Putamen (tissue), 1 donor: ENCODE measurements at regions not wholly inside any gene's neighbourhood (a gene's known extent, or its start where the extent isn't known, plus 50 kb on each side); places are given as distances from the start of the nearest gene placed in this dataset.

ENCODE experiments used
- DNase-seq: peaks from one replicate; pipeline ENCODE4 v3.0.0-alpha.2; 2016; ENCODE audit warnings: low spot score

DNA sequence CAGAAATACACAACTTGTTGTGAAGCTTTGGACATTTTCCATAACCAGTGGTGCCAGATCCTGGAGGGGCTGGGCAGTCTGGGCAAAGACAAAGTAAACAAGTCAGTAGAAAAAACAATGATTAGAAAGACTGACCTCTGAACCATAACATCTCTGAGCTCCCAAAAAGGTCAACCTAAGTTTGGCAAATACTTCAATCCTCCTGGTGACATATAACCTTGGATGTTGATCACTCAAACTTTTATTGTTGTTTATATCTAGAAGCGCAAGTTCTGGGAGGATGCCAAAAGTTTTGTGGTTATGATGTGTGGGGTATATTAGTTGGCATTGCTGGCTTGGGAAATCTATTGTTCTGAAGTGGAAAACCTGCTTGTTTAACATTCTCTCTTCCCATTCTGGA lies 257.7 kb downstream of the DIPK2A start:
- no peak for DNase-seq

GRCh38 chr3:144229953-144230352 lies 258.3 kb downstream of the DIPK2A start:
- DNase-seq = no peak

DNA sequence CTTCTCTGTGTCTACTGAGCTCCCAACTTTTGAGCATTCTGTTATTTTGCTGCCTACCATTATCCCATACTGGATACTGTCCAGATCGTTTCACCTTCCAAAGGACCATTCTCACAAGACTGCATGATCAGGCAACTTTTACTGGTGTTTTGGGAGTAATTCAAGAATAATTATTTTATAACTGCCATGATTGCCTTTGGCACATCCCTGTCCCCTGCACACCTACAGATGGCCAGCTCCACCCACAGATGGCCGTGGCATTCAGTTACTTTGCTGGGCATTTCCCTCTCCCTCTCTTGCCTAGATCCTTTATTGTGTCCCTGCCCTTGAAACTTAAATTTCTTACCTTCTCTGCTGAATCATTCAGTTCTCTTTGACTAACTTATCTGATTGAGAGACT lies 263.9 kb downstream of the DIPK2A start:
- no peak for DNase-seq

DNA sequence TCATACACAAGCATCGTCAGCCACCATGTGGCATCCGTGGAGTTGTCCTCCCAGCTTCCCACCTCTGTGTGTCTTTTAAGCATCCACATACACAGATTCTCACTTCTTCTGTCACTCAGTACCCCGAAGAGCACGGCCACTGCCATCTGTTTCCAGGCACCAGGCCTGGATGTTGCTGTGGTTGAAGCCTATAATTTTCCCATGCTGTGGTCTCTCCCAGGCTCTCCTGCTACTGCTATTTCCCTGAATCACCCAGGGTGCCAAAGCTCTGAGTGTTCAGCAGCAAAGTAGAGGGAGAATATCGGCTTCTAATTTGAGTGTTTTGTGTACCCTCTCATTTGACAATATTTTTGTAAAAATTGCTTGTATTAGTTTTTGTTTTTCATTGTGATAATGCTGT lies 265.7 kb downstream of the DIPK2A start:
- no peak for DNase-seq

DNA sequence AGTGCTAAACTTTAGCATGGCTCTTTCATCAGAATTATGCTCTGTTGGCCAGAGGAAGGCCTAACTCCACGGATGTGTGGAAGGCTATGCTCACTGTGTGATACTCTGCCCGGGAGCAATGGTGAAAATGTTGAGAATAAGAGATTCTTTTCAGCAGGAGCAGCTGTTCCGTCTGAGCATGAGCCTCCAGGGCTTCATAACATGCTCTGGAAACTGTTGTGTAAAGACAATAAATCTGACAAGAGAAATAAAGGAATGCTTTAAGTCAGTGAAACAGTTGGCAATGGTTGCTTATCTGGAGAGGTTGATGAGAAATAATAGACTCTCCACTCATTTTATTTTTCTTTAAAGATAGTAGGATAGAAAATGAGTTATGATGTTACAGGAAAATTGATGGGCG lies 269.8 kb downstream of the DIPK2A start:
- DNase-seq = no peak

DNA sequence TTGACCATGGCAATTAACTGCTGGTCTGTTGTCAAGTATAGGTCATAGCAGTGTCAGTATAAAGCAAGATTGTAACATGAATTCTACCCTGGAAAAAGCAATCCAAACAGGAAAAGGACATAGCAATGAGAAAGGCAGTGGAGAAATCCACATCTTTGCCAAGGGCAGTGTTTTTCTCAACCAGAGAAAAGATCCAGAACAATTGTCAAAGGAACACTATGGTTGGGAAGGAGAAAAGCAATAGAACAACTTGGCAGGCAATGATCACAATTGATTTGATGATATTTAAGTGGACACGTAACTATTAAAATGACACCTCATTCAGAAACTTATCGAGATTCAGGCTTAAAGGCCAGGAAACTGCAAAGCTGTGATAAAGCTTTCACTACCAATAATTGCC lies 271.1 kb downstream of the DIPK2A start:
- no peak for DNase-seq

GRCh38 chr3:144244662-144245061 lies 273.0 kb downstream of the DIPK2A start:
- DNase-seq = no peak

DNA sequence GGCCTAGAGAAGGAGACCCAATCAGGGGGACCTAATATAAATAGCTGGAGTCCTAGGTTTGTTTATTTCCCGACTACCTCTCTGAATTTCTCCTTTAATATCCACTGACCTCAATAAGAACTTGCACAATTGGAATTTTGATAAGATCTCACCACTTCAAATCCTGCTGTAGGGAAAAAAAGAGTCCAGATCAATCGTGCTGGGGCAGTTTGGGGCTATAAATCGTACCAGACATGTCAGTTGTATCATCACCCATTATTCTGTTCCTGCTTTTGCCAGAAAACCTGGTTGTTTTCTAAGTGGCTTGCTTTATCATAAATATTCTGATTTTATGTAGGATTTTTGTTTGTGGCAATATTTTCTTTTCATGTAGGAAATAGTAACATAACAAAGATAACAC lies 281.3 kb downstream of the DIPK2A start:
- no peak for DNase-seq

- DNase-seq = no peak
These were observed 285.8 kb downstream of the DIPK2A start for GRCh38 chr3:144257381-144257780.

GRCh38 chr3:144259267-144259666 lies 287.6 kb downstream of the DIPK2A start:
- no peak for DNase-seq

DNA sequence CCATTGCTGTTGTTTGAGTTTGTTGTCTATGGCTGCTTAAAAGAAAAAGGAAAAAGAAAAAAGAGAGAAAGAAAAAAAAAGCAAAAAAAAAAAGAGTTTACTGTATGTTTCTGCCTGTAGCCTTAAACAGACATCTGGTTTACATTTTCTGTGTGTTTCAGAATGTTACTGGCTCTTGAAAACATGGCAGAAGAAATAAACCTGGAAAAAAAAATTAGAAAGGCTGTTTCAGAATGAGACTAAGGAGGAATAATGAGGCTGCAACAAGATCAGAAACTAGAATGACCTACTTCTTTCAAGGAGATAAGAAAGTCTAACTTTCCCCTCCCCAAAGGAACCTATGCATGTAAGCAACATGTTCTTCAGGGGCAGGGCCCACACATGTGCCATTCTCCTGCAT lies 292.1 kb downstream of the DIPK2A start:
- DNase-seq = no peak

DNA sequence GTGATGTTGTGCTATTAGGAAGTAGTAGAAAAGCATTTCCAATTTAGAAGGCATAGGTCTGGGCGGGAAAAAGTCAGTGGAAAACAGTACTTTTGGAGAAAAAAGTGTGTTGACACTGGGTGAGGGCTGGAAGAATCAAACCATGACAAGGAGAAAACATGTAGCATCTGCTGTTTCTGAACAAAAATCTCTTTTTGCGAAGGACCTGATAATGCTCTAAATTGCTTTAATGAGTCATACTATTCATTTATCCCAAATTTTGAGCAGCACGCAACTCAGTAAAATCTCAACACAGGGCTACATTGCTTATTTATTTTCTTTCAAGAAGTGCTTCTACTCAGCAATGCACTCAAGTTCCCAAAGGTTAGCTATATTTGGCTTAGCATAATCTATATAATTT lies 292.7 kb downstream of the DIPK2A start:
- no peak for DNase-seq

DNA sequence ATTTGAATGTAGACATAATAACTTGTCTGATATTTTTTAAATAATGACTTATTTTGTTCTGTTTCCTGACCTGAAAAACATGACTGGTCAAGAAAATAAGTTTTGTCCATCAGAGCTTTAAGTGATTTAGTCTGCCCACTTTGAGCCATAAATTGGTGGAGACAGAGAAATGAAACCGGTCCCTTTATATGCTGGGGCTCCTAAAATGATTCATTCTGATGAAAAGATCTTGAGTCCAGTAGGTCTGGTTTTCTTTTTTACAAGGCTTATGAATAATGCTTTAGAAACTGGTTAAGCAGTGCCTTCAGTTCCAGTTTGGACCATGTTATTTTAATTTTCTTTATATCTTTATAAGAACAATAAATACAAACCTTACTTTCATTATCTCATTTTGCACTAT lies 293.2 kb downstream of the DIPK2A start:
- no peak for DNase-seq

GRCh38 chr3:144265542-144266100 lies 294.0 kb downstream of the DIPK2A start:
- DNase-seq = no peak

DNA sequence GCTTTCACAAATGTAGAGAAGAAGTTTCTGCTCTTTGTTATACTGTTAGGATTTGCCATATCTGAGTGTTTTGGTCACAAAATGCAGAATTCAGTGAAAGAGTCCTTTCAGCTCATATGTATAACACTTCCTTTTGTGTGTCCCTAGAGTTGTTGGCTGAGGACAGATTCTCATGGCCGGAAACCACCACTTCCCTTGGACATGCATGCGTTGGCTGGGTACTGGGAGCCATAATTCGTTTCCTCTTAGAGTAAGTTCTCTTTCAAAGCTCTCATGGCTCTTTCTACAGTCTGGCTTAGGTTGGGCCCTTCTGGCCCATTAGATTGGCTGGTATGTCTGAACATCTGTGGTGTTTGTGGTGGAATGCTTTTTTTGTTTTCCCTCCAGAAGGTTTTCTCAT lies 298.5 kb downstream of the DIPK2A start:
- DNase-seq = peak; percentile 6

- no peak for DNase-seq
These were observed 301.1 kb downstream of the DIPK2A start for GRCh38 chr3:144272680-144273079.

GRCh38 chr3:144273601-144274000 lies 302.0 kb downstream of the DIPK2A start:
- DNase-seq = no peak

GRCh38 chr3:144275005-144275404 lies 303.4 kb downstream of the DIPK2A start:
- DNase-seq = no peak

DNA sequence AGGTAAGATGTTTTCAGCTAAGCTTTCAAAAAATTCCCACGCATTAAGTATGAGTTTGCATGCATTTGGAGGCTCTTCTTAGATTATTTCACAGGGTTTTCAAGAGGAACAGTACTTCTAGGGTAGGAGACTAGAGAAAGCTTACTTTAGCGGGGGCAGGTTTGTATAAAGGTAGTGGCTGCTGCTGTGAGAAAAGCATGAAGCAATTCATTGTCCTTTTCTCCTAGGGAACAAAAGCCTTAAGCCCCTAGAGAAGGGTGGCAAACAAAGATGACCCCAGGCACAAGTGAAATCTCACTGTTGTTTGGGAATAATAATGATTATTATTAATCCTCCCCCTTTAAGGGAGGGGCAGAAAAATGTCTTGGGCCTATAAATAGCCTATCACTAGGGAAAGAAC lies 310.7 kb downstream of the DIPK2A start:
- DNase-seq = no peak

- no peak for DNase-seq
These were observed 314.8 kb downstream of the DIPK2A start for GRCh38 chr3:144286235-144286910.

GRCh38 chr3:144287001-144287400 lies 315.4 kb downstream of the DIPK2A start:
- no peak for DNase-seq

GRCh38 chr3:144289057-144289456 lies 317.4 kb downstream of the DIPK2A start:
- no peak for DNase-seq

GRCh38 chr3:144294659-144295538 lies 323.3 kb downstream of the DIPK2A start:
- DNase-seq = no peak
